HepG2 (cell line): ENCODE measurements at regions not wholly inside any gene's neighbourhood (a gene's known extent, or its start where the extent isn't known, plus 50 kb on each side); places are given as distances from the start of the nearest gene placed in this dataset.

Experiments used
- ATAC-seq: fragments of 200-7000 bp; cut with Tn5 transposase; 3 replicates; pipeline ENCODE4 v1.9.1; 2020; ENCODE audit warnings: mild to moderate bottlenecking, moderate library complexity
- BruUV-seq: library from RNA; stranded (reverse); fragments of 400-500 nt; replicated peaks from 2 replicates; lab custom pipeline; 2021; lab: Mats Ljungman, UMichigan
- CTCF ChIA-PET: fragments of 300-600 bp; formaldehyde crosslinking; extraction: SDS; loops from one replicate; lab custom pipeline; 2021; ENCODE audit warnings: low total read pairs, inconsistent platforms, low intra/inter-chr PET ratio; lab: Yijun Ruan, JAX
- POLR2A ChIA-PET: fragments of 350-600 bp; sonication (Branson Sonifier 250); formaldehyde crosslinking; loops from one replicate; lab custom pipeline; 2020; ENCODE audit warnings: antibody characterized with exemption, inconsistent platforms; lab: Yijun Ruan, JAX
- DNase-seq: peaks from one replicate; pipeline ENCODE4 v3.0.0-alpha.2; 2015; ENCODE audit warnings: low spot score
- FAIRE-seq: peaks from 3 replicates; lab custom pipeline; 2011; peaks lifted over from hg19 to GRCh38; lab: Jason Lieb, UNC
- H2AFZ ChIP-seq: one replicate; pipeline ENCODE4 v1.6.1; 2011; ENCODE audit warnings: low read length, inconsistent platforms
- H3K27ac ChIP-seq: fragments of 300-600 bp; 3 replicates; pipeline ENCODE4 v1.8.0; 2011; ENCODE audit warnings: mixed run types, mild to moderate bottlenecking, mixed read lengths, low read length, inconsistent platforms; ENCODE audit not compliant: insufficient read depth; ENCODE audit errors: extremely low read length
- H3K27me3 ChIP-seq, 2 experiments: fragments of 200-600 bp in 1 of 2; 2 replicates in 1 of 2; 3 replicates in 1 of 2; pipeline versions ENCODE4 v1.6.0 to v1.8.0; 2011; ENCODE audit warnings: low read length in 2 of 2, mild to moderate bottlenecking in 2 of 2, moderate library complexity in 2 of 2, inconsistent platforms in 1 of 2; ENCODE audit not compliant: insufficient read depth in 2 of 2, control insufficient read depth in 1 of 2
- H3K36me3 ChIP-seq, 2 experiments: fragments of 200-600 bp in 1 of 2; replicated peaks in 1 of 2; 2 replicates in 1 of 2; 3 replicates in 1 of 2; pipeline versions ENCODE4 v1.5.1 to v1.8.0; 2011; ENCODE audit warnings: low read length in 2 of 2, inconsistent platforms in 1 of 2; ENCODE audit not compliant: insufficient read depth in 2 of 2, control insufficient read depth in 1 of 2
- H3K4me1 ChIP-seq: 2 replicates; pipeline ENCODE4 v1.5.1; 2012; ENCODE audit warnings: low read length, inconsistent platforms; ENCODE audit not compliant: insufficient read depth
- H3K4me2 ChIP-seq: 2 replicates; pipeline ENCODE4 v1.6.0; 2011; ENCODE audit warnings: low read depth, low read length, inconsistent platforms
- H3K4me3 ChIP-seq, 3 experiments: fragments of 200-600 bp in 1 of 3; sonication (generic), shearing (Covaris generic) in 1 of 3; replicated peaks in 1 of 3; 2 replicates each; pipeline ENCODE4 v1.5.1; 2011 to 2016; ENCODE audit warnings: low read length in 3 of 3, inconsistent platforms in 2 of 3, low read depth in 2 of 3, mild to moderate bottlenecking in 2 of 3, control low read depth in 1 of 3, mixed read lengths in 1 of 3; ENCODE audit not compliant: insufficient read depth in 1 of 3
- H3K79me2 ChIP-seq: one replicate; pipeline ENCODE4 v1.6.1; 2011; ENCODE audit warnings: low read length, inconsistent platforms; ENCODE audit not compliant: insufficient read depth
- H3K9ac ChIP-seq: 2 replicates; pipeline ENCODE4 v1.6.0; 2011; ENCODE audit warnings: mild to moderate bottlenecking, low read depth, low read length, inconsistent platforms; ENCODE audit not compliant: insufficient read depth
- H3K9me3 ChIP-seq: 2 replicates; pipeline ENCODE4 v1.5.1; 2012; ENCODE audit warnings: mild to moderate bottlenecking, low read length
- H4K20me1 ChIP-seq: 2 replicates; pipeline ENCODE4 v1.6.0; 2011; ENCODE audit warnings: inconsistent platforms, mild to moderate bottlenecking, low read length, moderate library complexity; ENCODE audit not compliant: insufficient read depth
- BCL3 ChIP-seq: sonication (generic); formaldehyde crosslinking; IDR thresholded peaks from 2 replicates; pipeline ENCODE4 v1.5.1; 2020; ENCODE audit warnings: mild to moderate bottlenecking, missing genetic modification reagents, moderate library complexity
- EP300 ChIP-seq, 3 experiments: sonication (generic) in 1 of 3; formaldehyde crosslinking in 1 of 3; IDR thresholded peaks; 2 replicates each; pipeline versions ENCODE4 v1.5.1 to v1.6.1; 2011 to 2020; ENCODE audit warnings: low read depth in 2 of 3, low read length in 2 of 3, borderline replicate concordance in 1 of 3, improper control_type of control experiment in 1 of 3, mild to moderate bottlenecking in 1 of 3, missing genetic modification reagents in 1 of 3, moderate library complexity in 1 of 3
- FOXA1 ChIP-seq, 2 experiments: fragments of 450-650 bp in 1 of 2; sonication (generic) in 1 of 2; formaldehyde crosslinking in 1 of 2; IDR thresholded peaks; 2 replicates each; pipeline versions ENCODE4 v1.4.0 to v1.6.1; 2016 to 2020; ENCODE audit warnings: missing genetic modification reagents in 1 of 2
- HDAC2 ChIP-seq: sonication (generic); formaldehyde crosslinking; IDR thresholded peaks from 2 replicates; pipeline ENCODE4 v1.4.0; 2020; ENCODE audit warnings: missing genetic modification reagents
- HNRNPL ChIP-seq: fragments of 200-400 bp; formaldehyde crosslinking; IDR thresholded peaks from 2 replicates; pipeline ENCODE4 v1.6.1; 2017; ENCODE audit warnings: mild to moderate bottlenecking, low read depth, low read length
- PCBP2 ChIP-seq: fragments of 200-400 bp; formaldehyde crosslinking; optimal IDR thresholded peaks from 2 replicates; pipeline ENCODE3; 2018; ENCODE audit warnings: low read length, low read depth; ENCODE audit not compliant: poor library complexity, severe bottlenecking
- RXRB ChIP-seq: IDR thresholded peaks from 2 replicates; pipeline ENCODE4 v1.6.1; 2016; ENCODE audit warnings: borderline replicate concordance, missing genetic modification reagents, missing compliant biosample characterization
- THAP7 ChIP-seq: sonication (generic); formaldehyde crosslinking; IDR thresholded peaks from 2 replicates; pipeline ENCODE4 v1.8.1; 2023; ENCODE audit warnings: mild to moderate bottlenecking, missing genetic modification reagents
- ZBTB1 ChIP-seq: sonication (generic); formaldehyde crosslinking; IDR thresholded peaks from 2 replicates; pipeline ENCODE4 v1.4.0; 2020; ENCODE audit warnings: missing genetic modification reagents, borderline replicate concordance
- ZKSCAN5 ChIP-seq: sonication (generic); formaldehyde crosslinking; IDR thresholded peaks from 2 replicates; pipeline ENCODE4 v1.5.1; 2020; ENCODE audit warnings: mild to moderate bottlenecking, missing genetic modification reagents
- ZNF639 ChIP-seq: conservative IDR thresholded peaks from 2 replicates; pipeline ENCODE4 v1.6.1; 2018; ENCODE audit warnings: missing genetic modification reagents
- ZNF749 ChIP-seq: sonication (generic); formaldehyde crosslinking; IDR thresholded peaks from 2 replicates; pipeline ENCODE4 v1.8.0; 2022; ENCODE audit warnings: mild to moderate bottlenecking, missing genetic modification reagents, moderate library complexity, borderline replicate concordance
- ZNF773 ChIP-seq: sonication (generic); formaldehyde crosslinking; IDR thresholded peaks from 2 replicates; pipeline ENCODE4 v1.4.0; 2020; ENCODE audit warnings: missing genetic modification reagents, borderline replicate concordance
- WGBS: methylation state at CpG from one replicate; pipeline ENCODE4 v1.1.6; 2017; ENCODE audit warnings: low lambda C conversion rate; 5-methylcytosine and 5-hydroxymethylcytosine counted together
- in situ Hi-C: cut with HindIII; loops from 2 replicates; pipeline ENCODE4 v1.10.0; 2017; ENCODE audit warnings: low pct_unique_long_range_greater_than_20kb; ENCODE audit not compliant: extremely low pct_ligation_motif_present
- intact Hi-C: fragments of 100-400 bp; cut with micrococcal nuclease; formaldehyde crosslinking; loops from one replicate; pipeline ENCODE4 v1.10.0; 2022; ENCODE audit not compliant: unreplicated experiment

GRCh38 chr9:129395633-129396364 lies 217.7 kb upstream of the IER5L start:
- WGBS, result 2% methylated on average over 3 of the region's 3 CpGs
- no peak overlapping the region for H2AFZ ChIP-seq
- H3K4me2 ChIP-seq, result no peak overlapping the region
- no peak overlapping the region for H3K9ac ChIP-seq
- no peak for ATAC-seq
- POLR2A ChIA-PET, result no interaction called here
- no peak overlapping the region for H3K27ac ChIP-seq
- no peaks in the 10 kb centered on the region for H4K20me1 ChIP-seq
- 0 out of 2 replicates have a peak, but pooled peaks have one; percentile 14 for TF ChIP-seq FOXA1 (IDR thresholded peaks at IDR 0.05)
- TF ChIP-seq FOXA1 (CRISPR knock-in tag; IDR thresholded peaks at IDR 0.05), result no peak
- TF ChIP-seq ZNF749, result no peak
- TF ChIP-seq BCL3, result no peak
- no peak for TF ChIP-seq ZKSCAN5 (CRISPR knock-in tag)
- FAIRE-seq, result no peak
- H3K79me2 ChIP-seq, result no peaks in the 10 kb centered on the region
- H3K27me3 ChIP-seq, result peaks cover 10 to 22% of the 10 kb centered on the region in 2 experiments
- H3K36me3 ChIP-seq, result no peaks in the 10 kb centered on the region
- no peak for DNase-seq
- CTCF ChIA-PET, result no interaction called here
- intact Hi-C loops, result no loop called here
- H3K9me3 ChIP-seq, result no peaks in the 10 kb centered on the region
- BruUV-seq, result no TSS peak
- peaks cover 28% of the 10 kb centered on the region for H3K4me1 ChIP-seq
- H3K4me3 ChIP-seq, result no peak overlapping the region
- in situ Hi-C loops, result no loop called here

- in situ Hi-C loops, result no loop called here
- FAIRE-seq, result no peak
- no peaks in the 10 kb centered on the region for H4K20me1 ChIP-seq
Observed at GRCh38 chr9:129394886-129395279, 216.8 kb upstream of the IER5L start.

More at GRCh38 chr9:129394886-129395279, 216.8 kb upstream of the IER5L start:
- CTCF ChIA-PET, result no interaction called here
- Histone ChIP-seq H3K27me3 (peaks cover 6 to 23% of the 10 kb centered on the region in 2 experiments; a peak in 4 of 5 replicates), H3K4me1 (peaks cover 19% of the 10 kb centered on the region), H3K27ac (no peak overlapping the region), H3K36me3 (no peaks in the 10 kb centered on the region), H3K79me2 (no peaks in the 10 kb centered on the region), H3K9me3 (no peaks in the 10 kb centered on the region), H3K4me2 (no peak overlapping the region), H3K4me3 (no peak overlapping the region), H2AFZ (no peak overlapping the region), H3K9ac (no peak overlapping the region)
- DNase-seq (no peak), ATAC-seq (no peak)
- POLR2A ChIA-PET, result no interaction called here
- intact Hi-C loops, result no loop called here
- 5% methylated on average over 3 of the region's 3 CpGs for WGBS
- TF ChIP-seq HDAC2 (CRISPR knock-in tag) (no peak), ZBTB1 (no peak), ZNF773 (CRISPR knock-in tag) (no peak), PCBP2 (no peak), RXRB (no peak), HNRNPL (no peak), THAP7 (CRISPR knock-in tag) (no peak), EP300 (IDR thresholded peaks at IDR 0.05; ENCODE audit: low read depth in 2 of 2, low read length in 2 of 2) (no peak), EP300 (CRISPR knock-in tag; IDR thresholded peaks at IDR 0.05; ENCODE audit: borderline replicate concordance) (no peak), ZNF639 (CRISPR knock-in tag) (no peak)
- no TSS peak for BruUV-seq
